Activated CD4-positive, alpha-beta T cell treated with anti-CD3 and anti-CD28 coated beads for 4 hours (primary cell): ENCODE measurements at regions not wholly inside any gene's neighbourhood (a gene's known extent, or its start where the extent isn't known, plus 50 kb on each side); places are given as distances from the start of the nearest gene placed in this dataset.
"Not testable (repeated sequence)": the region's sequence is repeated elsewhere in the genome, so short reads cannot be mapped to it uniquely, and the experiment has no call there.

ENCODE experiments used
- DNase-seq, 2 donors: peaks; one replicate each; pipeline ENCODE4 v3.0.0-alpha.2; 2020

- DNase-seq = no peak
These were observed 612.4 kb upstream of the GRM7 start for GRCh38 chr3:6248528-6248927.

- DNase-seq = no peak
These were observed 611.2 kb upstream of the GRM7 start for GRCh38 chr3:6249679-6250078.

GRCh38 chr3:6250167-6250566 is 610.7 kb upstream of the GRM7 start:
- no peak for DNase-seq

- DNase-seq = no peak
These were observed 609.1 kb upstream of the GRM7 start for GRCh38 chr3:6251612-6252400.

GRCh38 chr3:6254490-6254889 is 606.4 kb upstream of the GRM7 start:
- DNase-seq = no peak

- DNase-seq = no peak
These were observed 605.7 kb upstream of the GRM7 start for GRCh38 chr3:6255229-6255628.

GRCh38 chr3:6260551-6261191 is 600.2 kb upstream of the GRM7 start:
- no peak for DNase-seq

GRCh38 chr3:6262010-6262409 is 598.9 kb upstream of the GRM7 start:
- no peak for DNase-seq

GRCh38 chr3:6264036-6264435 is 596.9 kb upstream of the GRM7 start:
- DNase-seq = no peak

- DNase-seq = no peak
These were observed 596.0 kb upstream of the GRM7 start for GRCh38 chr3:6264906-6265305.

- DNase-seq = no peak
These were observed 594.8 kb upstream of the GRM7 start for GRCh38 chr3:6266135-6266534.

GRCh38 chr3:6273878-6274277 is 587.0 kb upstream of the GRM7 start:
- no peak for DNase-seq

GRCh38 chr3:6281662-6282061 is 579.3 kb upstream of the GRM7 start:
- DNase-seq = no peak

GRCh38 chr3:6282918-6283317 is 578.0 kb upstream of the GRM7 start:
- no peak for DNase-seq

GRCh38 chr3:6287088-6287875 is 573.6 kb upstream of the GRM7 start:
- DNase-seq = no peak

- no peak for DNase-seq
These were observed 559.3 kb upstream of the GRM7 start for GRCh38 chr3:6301626-6302025.

GRCh38 chr3:6315906-6316305 is 545.0 kb upstream of the GRM7 start:
- no peak for DNase-seq

- no peak for DNase-seq
These were observed 538.9 kb upstream of the GRM7 start for GRCh38 chr3:6321999-6322398.

- DNase-seq = no peak
These were observed 534.1 kb upstream of the GRM7 start for GRCh38 chr3:6326771-6327170.

GRCh38 chr3:6340980-6341325 is 520.0 kb upstream of the GRM7 start:
- DNase-seq = not testable (repeated sequence)

GRCh38 chr3:6351752-6352151 is 509.2 kb upstream of the GRM7 start:
- DNase-seq = no peak

GRCh38 chr3:6354653-6355052 is 506.3 kb upstream of the GRM7 start:
- DNase-seq = no peak

- DNase-seq = no peak
These were observed 498.5 kb upstream of the GRM7 start for GRCh38 chr3:6362406-6362805.

- DNase-seq = no peak
These were observed 493.7 kb upstream of the GRM7 start for GRCh38 chr3:6367171-6367570.
